HT-29 (cell line): ENCODE measurements at regions not wholly inside any gene's neighbourhood (a gene's known extent, or its start where the extent isn't known, plus 50 kb on each side); places are given as distances from the start of the nearest gene placed in this dataset.
"Not testable (repeated sequence)": the region's sequence is repeated elsewhere in the genome, so short reads cannot be mapped to it uniquely, and the experiment has no call there.

Source experiments
- DNase-seq: peaks from one replicate; pipeline ENCODE4 v3.0.0-alpha.2; 2015; ENCODE audit warnings: low spot score

GRCh38 chr10:118965645-118966044, 63.9 kb upstream of the NANOS1 start:
- DNase-seq = peak; percentile 18

DNA sequence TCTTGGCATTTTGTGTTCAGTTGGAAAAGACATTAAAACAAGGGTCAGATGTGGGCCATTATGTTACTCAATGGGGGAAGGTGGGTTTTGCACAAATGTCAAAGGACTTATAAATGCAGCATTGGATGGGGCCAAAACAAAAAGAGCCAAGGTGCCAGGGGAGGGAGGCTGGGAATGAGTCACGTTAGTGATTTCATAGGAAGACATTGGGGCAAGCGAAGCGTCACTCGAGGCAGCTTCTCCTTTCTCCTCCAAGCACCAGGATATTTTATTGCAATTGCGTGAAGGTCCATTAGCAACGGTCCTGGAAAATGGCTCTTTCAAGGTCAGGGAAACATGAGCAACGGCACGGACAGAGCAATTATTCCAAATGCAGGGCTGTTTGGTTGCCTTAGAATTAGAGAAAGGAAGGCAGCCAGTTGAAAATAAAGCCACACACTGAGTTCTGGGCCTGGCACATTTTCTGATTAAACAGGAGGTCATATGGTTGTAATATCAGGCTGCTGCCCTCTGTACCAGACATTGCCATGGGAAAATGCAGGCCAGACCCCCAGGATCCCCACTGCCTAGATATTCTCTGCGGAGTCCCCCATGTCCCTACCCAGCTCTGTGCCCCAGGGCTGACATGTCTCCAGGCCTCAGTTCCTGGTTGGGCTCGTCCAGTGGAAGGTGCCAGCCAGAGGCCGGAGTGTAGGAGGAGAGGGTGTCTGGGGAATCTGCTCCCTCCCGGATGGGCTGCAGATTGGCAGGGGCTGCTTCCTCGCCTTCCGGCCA, 63.3 kb upstream of the NANOS1 start:
- no peak for DNase-seq

GRCh38 chr10:118966850-118967125, 62.7 kb upstream of the NANOS1 start:
- no peak for DNase-seq

- no peak for DNase-seq
Observed at GRCh38 chr10:118967160-118967559, 62.4 kb upstream of the NANOS1 start.

DNA sequence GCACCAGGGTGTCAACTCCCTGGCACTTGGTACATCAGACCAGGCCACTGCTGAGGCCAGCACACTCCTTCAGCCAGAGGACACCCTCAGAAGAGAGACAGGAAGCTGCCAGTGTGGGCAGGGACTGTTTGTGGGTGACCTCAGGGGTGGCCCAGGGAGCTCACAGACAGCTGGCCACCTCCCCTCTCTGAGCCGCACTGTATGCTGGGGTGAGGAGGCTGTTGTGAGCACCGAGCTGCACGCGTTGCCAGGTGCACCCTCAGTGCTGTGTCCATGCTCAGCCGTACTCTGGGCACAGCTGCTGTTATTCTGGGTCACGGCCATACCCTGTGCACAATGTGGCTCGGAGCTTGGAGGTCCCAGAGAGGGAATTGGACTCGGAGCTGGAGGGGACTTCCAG, 61.5 kb upstream of the NANOS1 start:
- DNase-seq = no peak

DNA sequence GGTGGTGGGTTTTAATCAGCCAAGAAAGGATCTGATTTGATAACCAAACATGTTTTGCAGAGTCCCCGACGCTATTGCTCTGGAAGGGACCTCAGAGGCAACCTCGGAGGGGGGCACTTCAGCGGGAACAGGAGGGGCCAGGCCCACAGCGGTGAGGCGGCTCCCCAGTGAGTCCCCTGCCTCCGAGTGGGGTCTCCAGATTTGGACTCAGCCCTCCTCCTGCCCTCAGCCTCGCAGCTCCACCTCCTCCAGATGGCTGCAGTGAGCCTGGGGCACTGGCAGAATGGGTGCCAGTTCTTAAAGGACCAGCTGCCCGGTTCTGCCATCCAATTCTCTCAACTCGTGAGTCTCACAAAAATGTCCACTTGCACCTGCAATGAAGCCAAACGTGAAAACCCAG, 61.0 kb upstream of the NANOS1 start:
- DNase-seq = no peak

DNA sequence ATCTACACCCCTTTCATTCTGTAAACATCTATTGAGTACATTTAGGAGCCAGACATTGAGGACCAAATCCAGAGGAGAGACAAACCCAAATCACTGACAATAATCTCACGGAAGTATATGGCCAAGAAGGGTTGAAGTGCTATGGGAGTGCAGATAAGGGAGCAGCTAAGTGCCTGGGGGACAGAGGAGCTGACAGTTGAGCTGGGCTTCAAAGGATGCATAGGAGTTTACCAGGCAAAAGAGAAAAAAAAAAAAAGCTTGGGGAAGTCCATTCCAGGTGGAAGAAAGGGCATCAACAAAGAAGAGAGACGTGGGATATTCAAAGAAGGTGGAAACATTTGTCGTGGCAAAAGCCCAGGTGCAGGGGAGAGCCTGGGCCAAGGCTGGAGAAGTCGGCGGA, 60.5 kb upstream of the NANOS1 start:
- no peak for DNase-seq

DNA sequence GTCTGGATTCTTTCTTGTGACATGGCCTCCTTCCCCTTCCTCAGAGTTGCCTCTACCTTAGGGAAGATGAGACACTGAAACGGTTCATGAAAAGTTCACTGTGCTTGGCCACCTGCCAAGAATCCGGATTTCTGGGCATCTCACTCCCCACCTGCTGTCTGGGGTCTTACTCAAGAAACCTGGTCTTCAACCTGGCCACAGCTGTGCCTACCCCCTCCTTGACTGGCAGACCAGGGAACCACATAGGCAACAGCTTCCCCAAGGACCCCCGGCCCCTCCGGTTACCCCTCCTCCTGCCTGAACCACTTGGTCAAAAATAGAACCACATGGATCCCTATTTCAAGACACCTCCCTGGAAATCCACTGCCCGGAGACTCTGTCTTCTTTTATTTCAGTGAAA, 58.7 kb upstream of the NANOS1 start:
- no peak for DNase-seq

DNA sequence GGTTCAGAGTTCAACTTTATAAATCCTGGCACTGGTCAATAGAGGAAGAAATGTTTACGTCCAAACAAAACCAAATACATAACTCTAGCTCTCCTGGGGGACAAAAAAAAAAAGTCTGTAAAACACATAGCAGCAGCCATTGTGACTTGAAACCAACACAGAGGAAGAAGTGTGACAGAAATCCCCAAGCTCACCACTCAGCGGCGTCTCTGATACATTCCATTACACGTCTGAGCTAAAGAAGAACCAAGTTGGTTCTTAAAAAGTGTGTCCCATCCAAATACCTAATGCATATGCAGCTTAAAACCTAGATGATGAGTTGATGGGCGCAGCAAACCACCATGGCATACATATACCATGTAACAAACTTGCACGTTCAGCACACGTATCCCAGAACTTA, 58.3 kb upstream of the NANOS1 start:
- no peak for DNase-seq

DNA sequence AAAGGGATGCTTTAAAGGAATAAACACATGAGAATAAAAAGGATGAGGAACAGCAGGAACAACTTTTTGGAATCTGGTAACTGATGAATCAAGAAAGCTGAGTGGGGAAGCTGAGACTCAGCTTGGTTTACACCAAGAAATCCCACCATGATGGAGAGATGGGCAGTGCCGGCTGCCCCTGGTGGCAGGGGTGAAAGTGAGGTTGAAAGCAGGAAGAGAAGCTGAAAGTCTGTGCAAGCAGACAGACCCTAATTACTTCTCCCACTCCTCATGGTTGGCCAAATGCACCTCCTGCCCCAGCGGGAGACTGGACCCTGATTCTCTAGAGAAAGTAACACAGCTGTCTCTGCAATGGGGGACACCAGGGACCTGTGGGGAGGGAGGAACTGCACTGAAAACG, 57.6 kb upstream of the NANOS1 start:
- no peak for DNase-seq

DNA sequence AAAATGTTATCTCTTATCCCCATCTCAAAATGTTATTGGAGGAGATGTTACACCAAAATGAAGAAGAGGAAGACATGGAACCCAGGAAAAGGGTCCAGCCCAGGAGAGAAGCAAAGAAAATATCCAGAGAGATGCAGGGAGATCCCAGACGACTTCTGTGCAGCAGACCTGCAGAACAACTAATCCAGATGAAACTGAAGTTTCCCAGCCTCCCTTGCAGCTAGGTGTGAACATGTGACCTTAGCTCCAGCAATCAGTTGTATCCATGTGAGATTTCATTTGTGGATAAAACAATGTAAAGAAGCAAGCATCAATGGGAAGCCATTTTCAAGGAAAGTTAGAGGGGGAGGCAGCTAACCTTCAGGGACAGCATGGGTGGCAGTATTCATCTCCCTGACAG, 55.8 kb upstream of the NANOS1 start:
- DNase-seq = no peak

GRCh38 chr10:118974951-118975350, 54.6 kb upstream of the NANOS1 start:
- no peak for DNase-seq

DNA sequence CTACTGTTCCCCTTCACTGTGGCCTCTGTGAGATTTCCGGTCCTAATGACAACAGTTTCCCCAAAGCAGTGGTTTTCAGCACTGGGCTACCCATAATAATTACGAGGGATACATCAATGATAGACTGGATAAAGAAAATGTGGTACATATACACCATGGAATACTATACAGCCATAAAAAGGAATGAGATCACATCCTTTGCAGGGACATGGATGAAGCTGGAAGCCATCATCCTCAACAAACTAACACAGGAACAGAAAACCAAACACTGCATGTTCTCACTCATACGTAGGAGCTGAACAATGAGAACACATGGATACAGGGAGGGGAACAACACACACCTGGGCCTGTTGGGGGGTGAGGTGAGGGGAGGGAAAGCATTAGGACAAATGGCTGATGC, 53.3 kb upstream of the NANOS1 start:
- not testable (repeated sequence) for DNase-seq

- no peak for DNase-seq
Observed at GRCh38 chr10:118977022-118977599, 52.4 kb upstream of the NANOS1 start.

- DNase-seq = no peak
Observed at GRCh38 chr10:118977835-118978234, 51.7 kb upstream of the NANOS1 start.

DNA sequence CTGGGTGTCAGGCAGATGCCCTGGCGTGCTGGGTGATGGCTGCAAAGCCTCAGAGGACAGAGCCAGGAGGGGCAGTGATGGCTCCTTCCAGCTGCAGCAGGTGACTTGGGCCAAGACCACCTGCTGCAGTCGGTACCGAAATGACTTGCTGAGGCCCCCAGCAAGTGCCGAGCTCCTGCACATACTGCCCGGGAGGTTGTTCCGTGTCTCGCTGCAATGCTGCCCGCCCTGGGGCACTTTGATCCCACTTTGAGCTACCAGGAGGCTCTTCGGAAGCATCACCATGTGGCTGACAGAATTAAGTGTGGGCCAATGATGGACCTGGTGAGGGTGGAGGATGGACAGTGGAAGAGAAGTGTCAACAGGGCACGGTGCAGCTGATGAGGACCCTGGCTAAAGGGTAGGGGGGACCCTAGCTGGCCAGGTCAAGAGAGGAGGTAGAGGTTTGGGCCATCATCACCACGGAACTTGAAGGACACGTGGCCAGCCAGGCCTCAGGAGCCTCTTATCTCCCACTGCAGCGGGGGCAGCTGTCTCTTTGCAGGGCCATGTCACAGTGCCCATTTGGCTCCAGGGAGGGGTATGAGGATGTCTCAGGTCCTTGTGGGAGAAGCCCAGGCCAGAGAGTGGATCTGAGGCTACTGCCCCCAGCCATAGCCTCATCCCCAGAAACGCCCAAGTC, 51.1 kb upstream of the NANOS1 start:
- DNase-seq = no peak

DNA sequence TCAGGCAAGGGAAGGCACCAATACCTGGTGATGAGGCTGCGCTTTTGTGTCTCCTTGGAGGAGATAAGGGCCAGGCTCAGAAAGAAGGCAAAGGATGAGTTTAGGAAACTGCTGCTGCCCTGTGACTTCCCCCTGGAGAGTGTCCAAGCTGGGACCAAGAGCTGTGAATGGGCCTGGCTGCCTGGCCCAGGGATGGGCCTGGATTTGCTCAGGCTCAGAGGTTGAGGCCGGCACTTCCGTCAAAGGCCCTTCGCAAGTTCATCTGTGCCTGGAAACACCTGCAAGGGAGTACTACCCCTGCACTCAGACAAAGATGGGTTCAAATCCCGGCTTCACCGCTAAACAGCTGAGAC, 50.5 kb upstream of the NANOS1 start:
- DNase-seq = no peak

DNA sequence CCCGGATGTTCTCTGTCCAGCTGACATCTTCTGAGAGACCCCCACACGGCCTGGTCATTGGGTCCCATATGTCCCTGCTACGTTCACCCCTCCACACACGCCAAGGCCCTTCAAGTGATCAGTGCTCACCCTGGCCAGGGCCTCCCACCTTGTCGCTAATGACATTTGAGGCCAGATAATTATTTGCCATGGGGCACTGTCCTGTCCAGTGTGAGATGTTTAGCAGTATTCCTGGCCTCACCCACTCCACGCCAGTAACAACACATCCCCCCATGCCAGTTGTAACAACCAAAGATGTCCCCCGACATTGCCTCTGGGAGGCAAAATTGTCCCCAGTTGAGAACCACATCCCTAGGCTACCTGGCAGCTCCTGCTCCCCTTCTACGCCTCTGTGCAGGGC, 49.9 kb upstream of the NANOS1 start:
- no peak for DNase-seq
